WTC11 (cell line): ENCODE measurements at regions not wholly inside any gene's neighbourhood (a gene's known extent, or its start where the extent isn't known, plus 50 kb on each side); places are given as distances from the start of the nearest gene placed in this dataset.

Experiments used
- ATAC-seq: fragments of 200-7000 bp; cut with Tn5 transposase; 2 replicates; pipeline ENCODE4 v1.10.0; 2021; ENCODE audit warnings: mild to moderate bottlenecking, moderate library complexity
- CTCF ChIA-PET: fragments of 300-600 bp; sonication (Branson Sonifier 250); formaldehyde crosslinking; loops from one replicate; lab custom pipeline; 2021; ENCODE audit warnings: antibody characterized with exemption; lab: Charles Lee
- POLR2A ChIA-PET: fragments of 350-600 bp; sonication (Branson Sonifier 250); formaldehyde crosslinking; loops from one replicate; lab custom pipeline; 2021; ENCODE audit warnings: antibody characterized with exemption; lab: Charles Lee
- DNase-seq: peaks from one replicate; pipeline ENCODE4 v3.0.0; 2021; ENCODE audit warnings: low spot score
- H3K27ac Mint-ChIP-seq: 2 replicates; pipeline ENCODE4 v1.8.0; 2021; ENCODE audit warnings: mixed read lengths
- H3K27me3 Mint-ChIP-seq: 2 replicates; pipeline ENCODE4 v1.8.0; 2021; ENCODE audit warnings: low read depth, mild to moderate bottlenecking, moderate library complexity, mixed read lengths
- H3K36me3 Mint-ChIP-seq: 2 replicates; pipeline ENCODE4 v1.8.0; 2021; ENCODE audit warnings: mixed read lengths
- H3K4me1 Mint-ChIP-seq: 2 replicates; pipeline ENCODE4 v1.8.0; 2022; ENCODE audit warnings: mixed read lengths
- H3K4me3 Mint-ChIP-seq: 2 replicates; pipeline ENCODE4 v1.8.0; 2021; ENCODE audit warnings: mild to moderate bottlenecking, moderate library complexity, mixed read lengths
- H3K9me3 Mint-ChIP-seq: 2 replicates; pipeline ENCODE4 v1.8.0; 2021; ENCODE audit warnings: mixed read lengths
- ATF1 ChIP-seq: sonication (generic); formaldehyde crosslinking; IDR thresholded peaks from 2 replicates; pipeline ENCODE4 v1.8.1; 2023; ENCODE audit warnings: mild to moderate bottlenecking, moderate library complexity, missing genetic modification reagents
- ATF2 ChIP-seq: sonication (generic); formaldehyde crosslinking; IDR thresholded peaks from 2 replicates; pipeline ENCODE4 v1.8.1; 2022; ENCODE audit warnings: low read depth, missing genetic modification reagents, borderline replicate concordance
- ATF6 ChIP-seq: sonication (generic); formaldehyde crosslinking; IDR thresholded peaks from 2 replicates; pipeline ENCODE4 v1.8.1; 2023; ENCODE audit warnings: mild to moderate bottlenecking, missing genetic modification reagents
- E2F5 ChIP-seq: sonication (generic); formaldehyde crosslinking; IDR thresholded peaks from 2 replicates; pipeline ENCODE4 v1.8.1; 2022; ENCODE audit warnings: mild to moderate bottlenecking, moderate library complexity, missing genetic modification reagents
- ELF4 ChIP-seq: sonication (generic); formaldehyde crosslinking; IDR thresholded peaks from 2 replicates; pipeline ENCODE4 v1.8.1; 2022; ENCODE audit warnings: low read depth, mild to moderate bottlenecking, moderate library complexity, missing genetic modification reagents
- GRHL2 ChIP-seq: fragments of 250-450 bp; sonication (Bioruptor Pico); IDR thresholded peaks from 2 replicates; pipeline ENCODE4 v1.8.0; 2022; ENCODE audit warnings: mild to moderate bottlenecking, moderate library complexity; ENCODE audit not compliant: insufficient replicate concordance, severe bottlenecking
- GTF2I ChIP-seq: fragments of 250-450 bp; sonication (Bioruptor Pico); conservative IDR thresholded peaks from 2 replicates; pipeline ENCODE4 v1.4.0; 2021; ENCODE audit warnings: mild to moderate bottlenecking
- MYBL2 ChIP-seq: sonication (generic); formaldehyde crosslinking; IDR thresholded peaks from 2 replicates; pipeline ENCODE4 v1.8.1; 2023; ENCODE audit warnings: mild to moderate bottlenecking, moderate library complexity, missing genetic modification reagents
- NFYB ChIP-seq: sonication (generic); formaldehyde crosslinking; conservative IDR thresholded peaks from 2 replicates; pipeline ENCODE4 v1.8.0; 2022; ENCODE audit warnings: low read depth, missing genetic modification reagents
- NR3C1 ChIP-seq: sonication (generic); formaldehyde crosslinking; conservative IDR thresholded peaks from 2 replicates; pipeline ENCODE4 v1.8.1; 2023; ENCODE audit warnings: low read depth, mild to moderate bottlenecking, missing genetic modification reagents
- RELA ChIP-seq: sonication (generic); formaldehyde crosslinking; IDR thresholded peaks from 2 replicates; pipeline ENCODE4 v1.8.1; 2022; ENCODE audit warnings: missing genetic modification reagents, mild to moderate bottlenecking, borderline replicate concordance
- SMAD4 ChIP-seq: sonication (generic); formaldehyde crosslinking; IDR thresholded peaks from 2 replicates; pipeline ENCODE4 v1.8.0; 2022; ENCODE audit warnings: mild to moderate bottlenecking, missing genetic modification reagents
- SOX15 ChIP-seq: fragments of 250-450 bp; sonication (Bioruptor Pico); IDR thresholded peaks from 2 replicates; pipeline ENCODE4 v1.9.0; 2021; ENCODE audit warnings: mild to moderate bottlenecking
- SP1 ChIP-seq: sonication (generic); formaldehyde crosslinking; conservative IDR thresholded peaks from 2 replicates; pipeline ENCODE4 v1.8.1; 2022; ENCODE audit warnings: missing genetic modification reagents
- TEAD1 ChIP-seq: sonication (generic); formaldehyde crosslinking; IDR thresholded peaks from 2 replicates; pipeline ENCODE4 v1.8.0; 2022; ENCODE audit warnings: mild to moderate bottlenecking, missing genetic modification reagents
- USF1 ChIP-seq: sonication (generic); formaldehyde crosslinking; IDR thresholded peaks from 2 replicates; pipeline ENCODE4 v1.8.0; 2022; ENCODE audit warnings: mild to moderate bottlenecking, missing genetic modification reagents
- USF2 ChIP-seq: sonication (generic); formaldehyde crosslinking; IDR thresholded peaks from 2 replicates; pipeline ENCODE4 v1.8.1; 2023; ENCODE audit warnings: mild to moderate bottlenecking, missing genetic modification reagents, moderate library complexity
- ZBTB43 ChIP-seq: sonication (generic); formaldehyde crosslinking; IDR thresholded peaks from 2 replicates; pipeline ENCODE4 v1.8.1; 2023; ENCODE audit warnings: mild to moderate bottlenecking, missing genetic modification reagents
- ZNF219 ChIP-seq: sonication (generic); formaldehyde crosslinking; IDR thresholded peaks from 2 replicates; pipeline ENCODE4 v1.8.0; 2023; ENCODE audit warnings: missing genetic modification reagents, mild to moderate bottlenecking, borderline replicate concordance
- ZNF263 ChIP-seq: sonication (generic); formaldehyde crosslinking; IDR thresholded peaks from 2 replicates; pipeline ENCODE4 v1.8.1; 2022; ENCODE audit warnings: low read depth, mild to moderate bottlenecking, moderate library complexity, missing genetic modification reagents
- ZNF416 ChIP-seq: fragments of 250-450 bp; sonication (Bioruptor Pico); IDR thresholded peaks from 2 replicates; pipeline ENCODE4 v1.9.0; 2021; ENCODE audit warnings: mild to moderate bottlenecking, inconsistent platforms
- ZNF423 ChIP-seq: fragments of 250-450 bp; sonication (Bioruptor Pico); IDR thresholded peaks from 2 replicates; pipeline ENCODE4 v2.1.2; 2022; ENCODE audit warnings: mild to moderate bottlenecking, moderate library complexity
- ZNF671 ChIP-seq: fragments of 250-450 bp; sonication (Bioruptor Pico); IDR thresholded peaks from 2 replicates; pipeline ENCODE4 v1.8.0; 2021; ENCODE audit warnings: mild to moderate bottlenecking

- TF ChIP-seq SMAD4 (CRISPR knock-in tag) (no peak), ATF2 (no peak), ATF6 (CRISPR knock-in tag) (no peak), ELF4 (CRISPR knock-in tag) (no peak)
- TF ChIP-seq, all 79 proteins: peak for 0
Measured at GRCh38 chr14:66388516-66388915, 97.7 kb upstream of the CCDC196 start (continued).

GRCh38 chr14:66389481-66389880, 96.7 kb upstream of the CCDC196 start:
- CTCF ChIA-PET = no interaction called here
- H3K27ac Mint-ChIP-seq = no peak overlapping the region

More at GRCh38 chr14:66389481-66389880, 96.7 kb upstream of the CCDC196 start:
- no peak for DNase-seq
- Mint-ChIP-seq H3K36me3 (no peaks in the 10 kb centered on the region), H3K27me3 (peaks cover 4% of the 10 kb centered on the region), H3K4me1 (no peaks in the 10 kb centered on the region), H3K9me3 (no peaks in the 10 kb centered on the region), H3K4me3 (no peak overlapping the region)
- POLR2A ChIA-PET = no interaction called here
- no peak for ATAC-seq
- TF ChIP-seq RELA (CRISPR knock-in tag) (no peak), GTF2I (CRISPR knock-in tag) (no peak), ZNF219 (CRISPR knock-in tag) (no peak), TEAD1 (CRISPR knock-in tag) (no peak), ZNF416 (CRISPR knock-in tag) (no peak), SP1 (CRISPR knock-in tag) (no peak), ZNF423 (CRISPR knock-in tag) (no peak), SMAD4 (CRISPR knock-in tag) (no peak), SOX15 (CRISPR knock-in tag) (no peak), ZBTB43 (CRISPR knock-in tag) (no peak), GRHL2 (no peak), USF1 (CRISPR knock-in tag) (no peak), NR3C1 (no peak), E2F5 (CRISPR knock-in tag) (no peak), ATF1 (CRISPR knock-in tag) (no peak), MYBL2 (CRISPR knock-in tag) (no peak), ZNF263 (CRISPR knock-in tag) (no peak), ZNF671 (CRISPR knock-in tag) (no peak), NFYB (CRISPR knock-in tag) (no peak), USF2 (CRISPR knock-in tag) (no peak)
